GM18868 (cell line): ENCODE measurements at regions not wholly inside any gene's neighbourhood (a gene's known extent, or its start where the extent isn't known, plus 50 kb on each side); places are given as distances from the start of the nearest gene placed in this dataset.
"Not testable (repeated sequence)": the region's sequence is repeated elsewhere in the genome, so short reads cannot be mapped to it uniquely, and the experiment has no call there.

ENCODE experiments used
- ATAC-seq: cut with Tn5 transposase; IDR thresholded peaks from one replicate; pipeline ENCODE4 v1.9.1; 2021; ENCODE audit warnings: mild to moderate bottlenecking, moderate library complexity; ENCODE audit not compliant: unreplicated experiment

- no peak for ATAC-seq
Measured at GRCh38 chr13:90564566-90564965, 782.9 kb upstream of the MIR17HG start.

- peak; percentile 97 for ATAC-seq
Measured at GRCh38 chr13:90565985-90566713, 781.3 kb upstream of the MIR17HG start.

- no peak for ATAC-seq
Measured at GRCh38 chr13:90568165-90568564, 779.3 kb upstream of the MIR17HG start.

- no peak for ATAC-seq
Measured at GRCh38 chr13:90576067-90576466, 771.4 kb upstream of the MIR17HG start.

GRCh38 chr13:90577726-90578125, 769.8 kb upstream of the MIR17HG start:
- ATAC-seq = no peak

- peak; percentile 67 for ATAC-seq
Measured at GRCh38 chr13:90585392-90585791, 762.1 kb upstream of the MIR17HG start.

- ATAC-seq = no peak
Measured at GRCh38 chr13:90591260-90591926, 756.1 kb upstream of the MIR17HG start.

- no peak for ATAC-seq
Measured at GRCh38 chr13:90591927-90592268, 755.6 kb upstream of the MIR17HG start.

- ATAC-seq = no peak
Measured at GRCh38 chr13:90592943-90593342, 754.5 kb upstream of the MIR17HG start.

GRCh38 chr13:90594681-90595080, 752.8 kb upstream of the MIR17HG start:
- no peak for ATAC-seq

GRCh38 chr13:90605664-90606063, 741.8 kb upstream of the MIR17HG start:
- no peak for ATAC-seq

GRCh38 chr13:90606921-90607320, 740.6 kb upstream of the MIR17HG start:
- ATAC-seq = not testable (repeated sequence)

GRCh38 chr13:90612391-90612790, 735.1 kb upstream of the MIR17HG start:
- no peak for ATAC-seq

GRCh38 chr13:90613076-90613795, 734.3 kb upstream of the MIR17HG start:
- ATAC-seq = no peak

- no peak for ATAC-seq
Measured at GRCh38 chr13:90615236-90615635, 732.3 kb upstream of the MIR17HG start.

- ATAC-seq = no peak
Measured at GRCh38 chr13:90615767-90616166, 731.7 kb upstream of the MIR17HG start.

- ATAC-seq = no peak
Measured at GRCh38 chr13:90618133-90618532, 729.4 kb upstream of the MIR17HG start.

- no peak for ATAC-seq
Measured at GRCh38 chr13:90622541-90622940, 724.9 kb upstream of the MIR17HG start.

GRCh38 chr13:90623318-90624011, 724.0 kb upstream of the MIR17HG start:
- ATAC-seq = no peak

- no peak for ATAC-seq
Measured at GRCh38 chr13:90627813-90628212, 719.7 kb upstream of the MIR17HG start.

- ATAC-seq = no peak
Measured at GRCh38 chr13:90628471-90628870, 719.0 kb upstream of the MIR17HG start.
